ENCODE measurements at regions not wholly inside any gene's neighbourhood (a gene's known extent, or its start where the extent isn't known, plus 50 kb on each side); places are given as distances from the start of the nearest gene placed in this dataset.
"Not testable (repeated sequence)": the region's sequence is repeated elsewhere in the genome, so short reads cannot be mapped to it uniquely, and the experiment has no call there.

GRCh38 chr4:158094413-158095134 lies 78.3 kb downstream of the GASK1B start:
- Histone ChIP-seq H3K9ac (ENCODE audit: low read length) (no peak overlapping the region), H3K79me1 (ENCODE audit: low read length) (peaks cover 18% of the 10 kb centered on the region), H3K27me3 (ENCODE audit: insufficient read depth, low read length) (no peaks in the 10 kb centered on the region), H2BK5ac (ENCODE audit: low read depth, low read length, poor library complexity) (peak overlapping the region; percentile 52), H2BK120ac (ENCODE audit: insufficient read depth, low read length, poor library complexity) (no peak overlapping the region), H2AK5ac (ENCODE audit: low read length) (no peak overlapping the region), H3K9me3 (ENCODE audit: insufficient read depth, low read depth, low read length) (no peaks in the 10 kb centered on the region), H3K4me2 (ENCODE audit: low read length) (no peak overlapping the region), H3K4me1 (ENCODE audit: control insufficient read depth in 1 of 2, insufficient read depth in 2 of 2, low read length in 2 of 2) (peaks cover 3 to 9% of the 10 kb centered on the region in 2 experiments), H3K18ac (ENCODE audit: low read length) (no peak overlapping the region), H2AFZ (ENCODE audit: insufficient read depth, low read length, poor library complexity) (no peak overlapping the region), H3K4ac (ENCODE audit: low read depth, low read length) (no peak overlapping the region), H3K79me2 (ENCODE audit: control insufficient read depth, insufficient read depth, low read length, poor library complexity) (no peaks in the 10 kb centered on the region), H4K8ac (ENCODE audit: low read depth, low read length) (no peak overlapping the region), H3K4me3 (ENCODE audit: low read depth, low read length) (no peak overlapping the region), H4K12ac (ENCODE audit: low read depth, low read length) (no peak overlapping the region), H4K91ac (ENCODE audit: low read depth, low read length) (no peak overlapping the region), H3K14ac (ENCODE audit: low read length) (no peak overlapping the region), H3K36me3 (ENCODE audit: control insufficient read depth in 1 of 2, insufficient read depth in 2 of 2, low read length in 2 of 2) (peaks cover 0 to 2% of the 10 kb centered on the region in 2 experiments), H3K23ac (ENCODE audit: low read length) (no peak overlapping the region), H2BK12ac (ENCODE audit: low read length) (no peak overlapping the region), H3K27ac (ENCODE audit: low read depth, low read length) (peak overlapping the region; percentile 97)
- peak; percentile 90 for DNase-seq
- WGBS (ENCODE audit: extremely low coverage, insufficient coverage, insufficient read length) = no CpG with 5 or more reads among the region's 1 CpG

- Histone ChIP-seq H3K23ac (ENCODE audit: low read length) (no peak overlapping the region), H3K4ac (ENCODE audit: low read depth, low read length) (no peak overlapping the region), H2BK12ac (ENCODE audit: low read length) (no peak overlapping the region), H3K36me3 (ENCODE audit: control insufficient read depth in 1 of 2, insufficient read depth in 2 of 2, low read length in 2 of 2) (peaks cover 0 to 2% of the 10 kb centered on the region in 2 experiments), H2AFZ (ENCODE audit: insufficient read depth, low read length, poor library complexity) (no peak overlapping the region), H3K9ac (ENCODE audit: low read length) (no peak overlapping the region), H4K8ac (ENCODE audit: low read depth, low read length) (no peak overlapping the region), H2BK120ac (ENCODE audit: insufficient read depth, low read length, poor library complexity) (no peak overlapping the region), H3K79me1 (ENCODE audit: low read length) (peaks cover 8% of the 10 kb centered on the region), H4K91ac (ENCODE audit: low read depth, low read length) (no peak overlapping the region), H4K12ac (ENCODE audit: low read depth, low read length) (no peak overlapping the region), H3K79me2 (ENCODE audit: control insufficient read depth, insufficient read depth, low read length, poor library complexity) (no peaks in the 10 kb centered on the region), H3K9me3 (ENCODE audit: insufficient read depth, low read depth, low read length) (no peaks in the 10 kb centered on the region), H2BK5ac (ENCODE audit: low read depth, low read length, poor library complexity) (no peak overlapping the region), H3K4me3 (ENCODE audit: low read depth, low read length) (no peak overlapping the region), H3K4me1 (ENCODE audit: control insufficient read depth in 1 of 2, insufficient read depth in 2 of 2, low read length in 2 of 2) (peaks cover 0 to 4% of the 10 kb centered on the region in 2 experiments), H3K4me2 (ENCODE audit: low read length) (no peak overlapping the region), H3K14ac (ENCODE audit: low read length) (no peak overlapping the region), H3K18ac (ENCODE audit: low read length) (no peak overlapping the region), H3K27me3 (ENCODE audit: insufficient read depth, low read length) (no peaks in the 10 kb centered on the region), H3K27ac (ENCODE audit: low read depth, low read length) (no peak overlapping the region), H2AK5ac (ENCODE audit: low read length) (no peak overlapping the region)
- no peak for DNase-seq
These were observed 82.5 kb downstream of the GASK1B start for GRCh38 chr4:158090323-158090722.

- H2BK120ac ChIP-seq (ENCODE audit: insufficient read depth, low read length, poor library complexity); H4K8ac ChIP-seq (ENCODE audit: low read depth, low read length); H4K12ac ChIP-seq (ENCODE audit: low read depth, low read length); H3K4me1 ChIP-seq (ENCODE audit: control insufficient read depth in 1 of 2, insufficient read depth in 2 of 2, low read length in 2 of 2); H3K27me3 ChIP-seq (ENCODE audit: insufficient read depth, low read length); DNase-seq; H3K23ac ChIP-seq (ENCODE audit: low read length); H3K14ac ChIP-seq (ENCODE audit: low read length); H3K79me2 ChIP-seq (ENCODE audit: control insufficient read depth, insufficient read depth, low read length, poor library complexity); H2BK5ac ChIP-seq (ENCODE audit: low read depth, low read length, poor library complexity); H4K91ac ChIP-seq (ENCODE audit: low read depth, low read length); H2AK5ac ChIP-seq (ENCODE audit: low read length); H2BK12ac ChIP-seq (ENCODE audit: low read length); H2AFZ ChIP-seq (ENCODE audit: insufficient read depth, low read length, poor library complexity); H3K4me3 ChIP-seq (ENCODE audit: low read depth, low read length); H3K18ac ChIP-seq (ENCODE audit: low read length); H3K9ac ChIP-seq (ENCODE audit: low read length); H3K79me1 ChIP-seq (ENCODE audit: low read length); H3K4ac ChIP-seq (ENCODE audit: low read depth, low read length); H3K27ac ChIP-seq (ENCODE audit: low read depth, low read length); H3K36me3 ChIP-seq (ENCODE audit: control insufficient read depth in 1 of 2, insufficient read depth in 2 of 2, low read length in 2 of 2); H3K9me3 ChIP-seq (ENCODE audit: insufficient read depth, low read depth, low read length); H3K4me2 ChIP-seq (ENCODE audit: low read length): not testable (repeated sequence)
- WGBS (ENCODE audit: extremely low coverage, insufficient coverage, insufficient read length) = no CpG with 5 or more reads among the region's 21 CpGs
These were observed 82.9 kb downstream of the GASK1B start for GRCh38 chr4:158089897-158090296.

- Histone ChIP-seq H2BK120ac (ENCODE audit: insufficient read depth, low read length, poor library complexity) (no peak overlapping the region), H3K4ac (ENCODE audit: low read depth, low read length) (no peak overlapping the region), H3K27me3 (ENCODE audit: insufficient read depth, low read length) (no peaks in the 10 kb centered on the region), H2BK12ac (ENCODE audit: low read length) (no peak overlapping the region), H3K27ac (ENCODE audit: low read depth, low read length) (no peak overlapping the region), H4K12ac (ENCODE audit: low read depth, low read length) (no peak overlapping the region), H2AK5ac (ENCODE audit: low read length) (no peak overlapping the region), H3K14ac (ENCODE audit: low read length) (no peak overlapping the region), H3K4me3 (ENCODE audit: low read depth, low read length) (no peak overlapping the region), H3K23ac (ENCODE audit: low read length) (no peak overlapping the region), H3K79me1 (ENCODE audit: low read length) (no peaks in the 10 kb centered on the region), H3K18ac (ENCODE audit: low read length) (no peak overlapping the region), H3K4me2 (ENCODE audit: low read length) (no peak overlapping the region), H3K9ac (ENCODE audit: low read length) (no peak overlapping the region), H3K79me2 (ENCODE audit: control insufficient read depth, insufficient read depth, low read length, poor library complexity) (no peaks in the 10 kb centered on the region), H3K4me1 (ENCODE audit: control insufficient read depth in 1 of 2, insufficient read depth in 2 of 2, low read length in 2 of 2) (peaks cover 0 to 5% of the 10 kb centered on the region in 2 experiments), H4K91ac (ENCODE audit: low read depth, low read length) (no peak overlapping the region), H2BK5ac (ENCODE audit: low read depth, low read length, poor library complexity) (no peak overlapping the region), H2AFZ (ENCODE audit: insufficient read depth, low read length, poor library complexity) (no peak overlapping the region), H3K9me3 (ENCODE audit: insufficient read depth, low read depth, low read length) (no peaks in the 10 kb centered on the region), H3K36me3 (ENCODE audit: control insufficient read depth in 1 of 2, insufficient read depth in 2 of 2, low read length in 2 of 2) (no peaks in the 10 kb centered on the region), H4K8ac (ENCODE audit: low read depth, low read length) (no peak overlapping the region)
- no peak for DNase-seq
- no CpG with 5 or more reads among the region's 3 CpGs for WGBS (ENCODE audit: extremely low coverage, insufficient coverage, insufficient read length)
These were observed 92.5 kb downstream of the GASK1B start for GRCh38 chr4:158080354-158080753.

All from trophoblast cell (in vitro differentiated cells and primary cell).